Loucy (cell line): ENCODE measurements at regions not wholly inside any gene's neighbourhood (a gene's known extent, or its start where the extent isn't known, plus 50 kb on each side); places are given as distances from the start of the nearest gene placed in this dataset.

Experiments used
- H2AFZ ChIP-seq: fragments of 200-600 bp; sonication (generic); 2 replicates; pipeline ENCODE4 v1.6.0; 2016; ENCODE audit warnings: antibody characterized with exemption, mild to moderate bottlenecking, low read length, moderate library complexity
- H3F3A ChIP-seq: fragments of 200-600 bp; 2 replicates; pipeline ENCODE4 v1.6.0; 2016; ENCODE audit warnings: antibody characterized with exemption, low read depth, mild to moderate bottlenecking
- H3K27me3 ChIP-seq: fragments of 200-600 bp; sonication (generic); 2 replicates; pipeline ENCODE4 v1.6.1; 2014; ENCODE audit warnings: low read length, mild to moderate bottlenecking; ENCODE audit not compliant: insufficient read depth, poor library complexity, severe bottlenecking
- H3K36me3 ChIP-seq: fragments of 200-600 bp; sonication (generic); 2 replicates; pipeline ENCODE4 v1.6.1; 2016; ENCODE audit warnings: low read length; ENCODE audit not compliant: insufficient read depth
- H3K4me1 ChIP-seq: fragments of 200-600 bp; sonication (generic); 2 replicates; pipeline ENCODE4 v1.5.1; 2014; ENCODE audit warnings: low read length, mild to moderate bottlenecking; ENCODE audit not compliant: insufficient read depth, poor library complexity, severe bottlenecking
- H3K4me2 ChIP-seq: fragments of 200-600 bp; sonication (generic); 2 replicates; pipeline ENCODE4 v1.6.0; 2014; ENCODE audit warnings: antibody characterized with exemption, low read length, low read depth, mild to moderate bottlenecking; ENCODE audit not compliant: poor library complexity, severe bottlenecking
- H3K4me3 ChIP-seq: fragments of 200-600 bp; sonication (generic); 2 replicates; pipeline ENCODE4 v1.5.1; 2014; ENCODE audit warnings: low read length, mild to moderate bottlenecking, mixed read lengths; ENCODE audit not compliant: poor library complexity, severe bottlenecking
- H3K79me2 ChIP-seq: fragments of 200-600 bp; sonication (generic); 2 replicates; pipeline ENCODE4 v1.6.1; 2014; ENCODE audit warnings: low read length; ENCODE audit not compliant: insufficient read depth
- H3K9ac ChIP-seq: fragments of 200-600 bp; sonication (generic); 2 replicates; pipeline ENCODE4 v1.6.0; 2014; ENCODE audit warnings: mild to moderate bottlenecking, low read depth, low read length, moderate library complexity; ENCODE audit not compliant: poor library complexity, severe bottlenecking
- H3K9me2 ChIP-seq: fragments of 200-600 bp; sonication (generic); replicated peaks from 2 replicates; pipeline ENCODE4 v1.6.1; 2016; ENCODE audit warnings: low read depth, low read length, mixed read lengths
- H3K9me3 ChIP-seq: fragments of 200-600 bp; sonication (generic); 2 replicates; pipeline ENCODE4 v1.6.1; 2014; ENCODE audit warnings: mild to moderate bottlenecking, antibody characterized with exemption, low read length, low read depth; ENCODE audit not compliant: insufficient read depth
- H4K20me1 ChIP-seq: fragments of 200-600 bp; sonication (generic); 2 replicates; pipeline ENCODE4 v1.6.0; 2014; ENCODE audit warnings: antibody characterized with exemption, low read length, mild to moderate bottlenecking; ENCODE audit not compliant: insufficient read depth, poor library complexity, severe bottlenecking
- EZH2phosphoT487 ChIP-seq: fragments of 200-600 bp; IDR thresholded peaks from 2 replicates; pipeline ENCODE4 v1.6.1; 2018; ENCODE audit warnings: antibody characterized with exemption, mild to moderate bottlenecking, moderate library complexity, borderline replicate concordance
- TF ChIP-seq, protein P1 (sequence below): fragments of 200-600 bp; sonication (generic); conservative IDR thresholded peaks from 2 replicates; pipeline ENCODE4 v1.5.1; 2014; ENCODE audit warnings: mild to moderate bottlenecking, antibody characterized with exemption, low read length

DNA sequence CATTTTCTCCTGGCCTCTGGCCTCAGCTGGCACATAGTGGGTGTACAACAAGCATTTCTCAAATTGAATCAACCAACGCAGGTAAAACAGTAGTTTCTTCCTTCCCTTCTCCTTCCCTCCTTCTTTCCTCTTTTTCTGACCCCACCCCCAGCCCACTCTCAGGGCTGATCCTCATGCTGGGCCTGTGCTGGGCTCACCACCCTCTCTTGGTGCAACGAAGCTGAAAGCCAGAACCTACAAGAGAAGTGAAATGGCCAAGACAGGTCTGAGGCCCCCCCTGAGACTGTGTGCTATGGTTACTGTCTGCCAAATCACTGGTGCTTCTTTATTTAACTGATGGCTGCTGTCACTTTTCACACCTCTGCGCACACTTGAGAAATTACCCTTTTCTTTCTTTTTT is 53.0 kb upstream of the BOD1 start:
- H3K9me2 ChIP-seq = no peaks in the 10 kb centered on the region

DNA sequence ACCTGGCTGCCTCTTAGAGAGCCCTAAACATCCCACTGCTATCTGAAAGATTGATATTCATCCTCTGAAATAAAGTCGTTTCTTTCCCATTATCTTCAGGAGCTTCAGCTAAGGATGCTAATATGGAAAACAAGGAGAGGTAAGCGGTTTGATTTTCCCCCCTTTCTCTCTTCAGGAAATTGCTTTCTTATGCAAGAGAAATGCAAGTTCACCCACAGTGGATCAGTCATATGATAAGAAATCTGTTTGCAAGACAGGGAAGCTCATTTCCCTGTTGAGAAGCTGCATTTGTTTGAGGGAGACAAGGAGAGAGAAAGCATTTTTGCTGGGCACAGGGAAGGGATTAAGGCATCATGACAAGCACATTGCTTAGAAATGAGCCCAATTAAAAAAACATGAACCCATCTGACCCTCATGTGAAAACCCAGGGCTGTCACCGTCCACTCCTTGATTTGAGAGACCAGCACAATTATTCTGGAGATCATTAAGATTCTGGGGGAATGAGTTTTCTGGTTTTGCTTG is 53.7 kb upstream of the BOD1 start:
- TF ChIP-seq, protein P1, sequence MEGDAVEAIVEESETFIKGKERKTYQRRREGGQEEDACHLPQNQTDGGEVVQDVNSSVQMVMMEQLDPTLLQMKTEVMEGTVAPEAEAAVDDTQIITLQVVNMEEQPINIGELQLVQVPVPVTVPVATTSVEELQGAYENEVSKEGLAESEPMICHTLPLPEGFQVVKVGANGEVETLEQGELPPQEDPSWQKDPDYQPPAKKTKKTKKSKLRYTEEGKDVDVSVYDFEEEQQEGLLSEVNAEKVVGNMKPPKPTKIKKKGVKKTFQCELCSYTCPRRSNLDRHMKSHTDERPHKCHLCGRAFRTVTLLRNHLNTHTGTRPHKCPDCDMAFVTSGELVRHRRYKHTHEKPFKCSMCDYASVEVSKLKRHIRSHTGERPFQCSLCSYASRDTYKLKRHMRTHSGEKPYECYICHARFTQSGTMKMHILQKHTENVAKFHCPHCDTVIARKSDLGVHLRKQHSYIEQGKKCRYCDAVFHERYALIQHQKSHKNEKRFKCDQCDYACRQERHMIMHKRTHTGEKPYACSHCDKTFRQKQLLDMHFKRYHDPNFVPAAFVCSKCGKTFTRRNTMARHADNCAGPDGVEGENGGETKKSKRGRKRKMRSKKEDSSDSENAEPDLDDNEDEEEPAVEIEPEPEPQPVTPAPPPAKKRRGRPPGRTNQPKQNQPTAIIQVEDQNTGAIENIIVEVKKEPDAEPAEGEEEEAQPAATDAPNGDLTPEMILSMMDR = no peak
- TF ChIP-seq EZH2phosphoT487 = no peak
- no peaks in the 10 kb centered on the region for H3F3A ChIP-seq
- no peaks in the 10 kb centered on the region for H3K9me3 ChIP-seq
- H3K79me2 ChIP-seq = no peaks in the 10 kb centered on the region
- H4K20me1 ChIP-seq = no peaks in the 10 kb centered on the region
- no peaks in the 10 kb centered on the region for H3K9me2 ChIP-seq
- no peak overlapping the region for H2AFZ ChIP-seq
- H3K4me1 ChIP-seq = no peaks in the 10 kb centered on the region
- no peak overlapping the region for H3K4me3 ChIP-seq
- no peaks in the 10 kb centered on the region for H3K36me3 ChIP-seq
- no peak overlapping the region for H3K9ac ChIP-seq
- H3K4me2 ChIP-seq = no peak overlapping the region
- no peaks in the 10 kb centered on the region for H3K27me3 ChIP-seq

More for the DNA sequence above, 53.0 kb upstream of the BOD1 start:
- H3K79me2 ChIP-seq = no peaks in the 10 kb centered on the region
- TF ChIP-seq, protein P1 = no peak
- no peak for TF ChIP-seq EZH2phosphoT487
- no peaks in the 10 kb centered on the region for H3K4me1 ChIP-seq
- H3K27me3 ChIP-seq = no peaks in the 10 kb centered on the region
- H3F3A ChIP-seq = no peaks in the 10 kb centered on the region
- no peaks in the 10 kb centered on the region for H3K36me3 ChIP-seq
- no peak overlapping the region for H3K9ac ChIP-seq
- H4K20me1 ChIP-seq = no peaks in the 10 kb centered on the region
- no peak overlapping the region for H2AFZ ChIP-seq
- H3K4me3 ChIP-seq = no peak overlapping the region
- H3K4me2 ChIP-seq = no peak overlapping the region
- no peaks in the 10 kb centered on the region for H3K9me3 ChIP-seq

DNA sequence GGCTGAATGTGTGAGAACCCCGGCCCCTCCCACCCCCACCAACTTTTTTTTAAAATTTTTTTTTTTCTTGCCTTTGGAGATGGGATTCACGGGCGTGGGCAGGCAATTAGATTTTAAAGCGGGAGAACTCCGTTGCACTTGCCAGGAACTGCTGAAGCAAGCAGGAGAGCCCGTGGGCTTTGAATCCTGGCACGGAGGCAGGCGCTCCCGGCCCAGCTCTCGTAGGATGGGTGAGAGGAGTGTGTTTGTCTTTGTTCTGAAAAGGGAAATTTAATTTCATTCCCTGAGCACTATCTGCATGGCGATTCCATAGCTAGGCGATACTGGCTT is 54.3 kb upstream of the BOD1 start:
- TF ChIP-seq EZH2phosphoT487 = no peak
- Histone ChIP-seq H3F3A (no peaks in the 10 kb centered on the region), H3K79me2 (no peaks in the 10 kb centered on the region), H3K4me2 (no peak overlapping the region), H3K36me3 (no peaks in the 10 kb centered on the region), H3K9me2 (no peaks in the 10 kb centered on the region), H3K9ac (no peak overlapping the region), H2AFZ (no peak overlapping the region), H3K4me1 (no peaks in the 10 kb centered on the region), H3K27me3 (no peaks in the 10 kb centered on the region), H4K20me1 (no peaks in the 10 kb centered on the region), H3K4me3 (no peak overlapping the region), H3K9me3 (no peaks in the 10 kb centered on the region)
